PFSK-1 (cell line): ENCODE measurements at regions not wholly inside any gene's neighbourhood (a gene's known extent, or its start where the extent isn't known, plus 50 kb on each side); places are given as distances from the start of the nearest gene placed in this dataset.

Experiments used
- FOXP2 ChIP-seq: optimal IDR thresholded peaks from 2 replicates; pipeline ENCODE3; 2011; ENCODE audit warnings: borderline replicate concordance, control low read depth, inconsistent platforms; ENCODE audit not compliant: insufficient read depth; ENCODE audit errors: extremely low read length, extremely low read depth
- POLR2AphosphoS5 ChIP-seq: IDR thresholded peaks from 2 replicates; pipeline ENCODE4 v1.6.1; 2012; ENCODE audit warnings: low read depth, mild to moderate bottlenecking, control low read depth, low read length, moderate library complexity
- SIN3A ChIP-seq: IDR thresholded peaks from 2 replicates; pipeline ENCODE4 v1.6.1; 2012; ENCODE audit warnings: mild to moderate bottlenecking, low read length, moderate library complexity, borderline replicate concordance; ENCODE audit not compliant: insufficient read depth
- TAF1 ChIP-seq: IDR thresholded peaks from 2 replicates; pipeline ENCODE4 v1.6.1; 2012; ENCODE audit warnings: low read length, control low read depth, borderline replicate concordance; ENCODE audit not compliant: insufficient read depth
- TF ChIP-seq, protein P1 (sequence below), 2 experiments: IDR thresholded peaks; 2 replicates each; pipeline versions ENCODE4 v1.6.1 to v1.8.0; 2011 to 2012; ENCODE audit warnings: low read depth in 2 of 2, low read length in 2 of 2, control low read depth in 1 of 2, inconsistent platforms in 1 of 2, mild to moderate bottlenecking in 1 of 2, moderate library complexity in 1 of 2; ENCODE audit not compliant: insufficient read depth in 1 of 2

GRCh38 chr4:124321364-124321763 lies 391.2 kb downstream of the ANKRD50 start:
- no peak for TF ChIP-seq POLR2AphosphoS5
- TF ChIP-seq, protein P1, sequence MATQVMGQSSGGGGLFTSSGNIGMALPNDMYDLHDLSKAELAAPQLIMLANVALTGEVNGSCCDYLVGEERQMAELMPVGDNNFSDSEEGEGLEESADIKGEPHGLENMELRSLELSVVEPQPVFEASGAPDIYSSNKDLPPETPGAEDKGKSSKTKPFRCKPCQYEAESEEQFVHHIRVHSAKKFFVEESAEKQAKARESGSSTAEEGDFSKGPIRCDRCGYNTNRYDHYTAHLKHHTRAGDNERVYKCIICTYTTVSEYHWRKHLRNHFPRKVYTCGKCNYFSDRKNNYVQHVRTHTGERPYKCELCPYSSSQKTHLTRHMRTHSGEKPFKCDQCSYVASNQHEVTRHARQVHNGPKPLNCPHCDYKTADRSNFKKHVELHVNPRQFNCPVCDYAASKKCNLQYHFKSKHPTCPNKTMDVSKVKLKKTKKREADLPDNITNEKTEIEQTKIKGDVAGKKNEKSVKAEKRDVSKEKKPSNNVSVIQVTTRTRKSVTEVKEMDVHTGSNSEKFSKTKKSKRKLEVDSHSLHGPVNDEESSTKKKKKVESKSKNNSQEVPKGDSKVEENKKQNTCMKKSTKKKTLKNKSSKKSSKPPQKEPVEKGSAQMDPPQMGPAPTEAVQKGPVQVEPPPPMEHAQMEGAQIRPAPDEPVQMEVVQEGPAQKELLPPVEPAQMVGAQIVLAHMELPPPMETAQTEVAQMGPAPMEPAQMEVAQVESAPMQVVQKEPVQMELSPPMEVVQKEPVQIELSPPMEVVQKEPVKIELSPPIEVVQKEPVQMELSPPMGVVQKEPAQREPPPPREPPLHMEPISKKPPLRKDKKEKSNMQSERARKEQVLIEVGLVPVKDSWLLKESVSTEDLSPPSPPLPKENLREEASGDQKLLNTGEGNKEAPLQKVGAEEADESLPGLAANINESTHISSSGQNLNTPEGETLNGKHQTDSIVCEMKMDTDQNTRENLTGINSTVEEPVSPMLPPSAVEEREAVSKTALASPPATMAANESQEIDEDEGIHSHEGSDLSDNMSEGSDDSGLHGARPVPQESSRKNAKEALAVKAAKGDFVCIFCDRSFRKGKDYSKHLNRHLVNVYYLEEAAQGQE (IDR thresholded peaks at IDR 0.05; ENCODE audit: insufficient read depth in 1 of 2, low read depth in 2 of 2, low read length in 2 of 2) = no peak
- TF ChIP-seq SIN3A = no peak
- TF ChIP-seq TAF1 = no peak
- TF ChIP-seq FOXP2 = no peak
